T-cell (primary cell): ENCODE measurements at regions not wholly inside any gene's neighbourhood (a gene's known extent, or its start where the extent isn't known, plus 50 kb on each side); places are given as distances from the start of the nearest gene placed in this dataset.
"Not testable (repeated sequence)": the region's sequence is repeated elsewhere in the genome, so short reads cannot be mapped to it uniquely, and the experiment has no call there.

Source experiments
- ATAC-seq, 4 experiments: fragments of 200-7000 bp in 3 of 4; fragments of 150-1000 bp in 1 of 4; cut with Tn5 transposase; replicated peaks in 1 of 4; 1 replicate in 3 of 4; 2 replicates in 1 of 4; pipeline ENCODE4 v1.10.0; 2021; ENCODE audit warnings: moderate library complexity in 3 of 4, mild to moderate bottlenecking in 2 of 4, moderate number of reproducible peaks in 1 of 4
- CTCF ChIA-PET, 2 donors: fragments of 300-600 bp; sonication (Branson Sonifier 250); formaldehyde crosslinking; loops; one replicate each; lab custom pipeline; 2022; ENCODE audit warnings: antibody characterized with exemption in 2 of 2; lab: Charles Lee
- POLR2A ChIA-PET, 2 donors: fragments of 300-600 bp; sonication (Branson Sonifier 250); formaldehyde crosslinking; loops; one replicate each; lab custom pipeline; 2022; ENCODE audit warnings: antibody characterized with exemption in 2 of 2; lab: Charles Lee
- DNase-seq, 35 experiments: peaks; one replicate each; pipeline versions ENCODE4 v3.0.0 to v3.0.0-alpha.2; 2013 to 2023
- H3K27ac ChIP-seq: one replicate; pipeline ENCODE4 v1.5.1; 2013; ENCODE audit warnings: low read length
- H3K27me3 ChIP-seq, 2 experiments: replicated peaks in 1 of 2; 1 replicate in 1 of 2; 2 replicates in 1 of 2; pipeline versions ENCODE4 v1.6.1 to v1.7.0; 2013; ENCODE audit warnings: low read length in 1 of 2, mixed read lengths in 1 of 2; ENCODE audit not compliant: control insufficient read depth in 2 of 2, insufficient read depth in 2 of 2; ENCODE audit errors: extremely low read depth in 1 of 2
- H3K36me3 ChIP-seq, 2 donors: 1 replicate in 1 of 2; 2 replicates in 1 of 2; pipeline versions ENCODE4 v1.6.1 to v1.7.0; 2013; ENCODE audit warnings: low read length in 1 of 2; ENCODE audit not compliant: control insufficient read depth in 2 of 2, insufficient read depth in 1 of 2; ENCODE audit errors: extremely low read depth in 1 of 2
- H3K4me1 ChIP-seq, 2 experiments: 1 replicate in 1 of 2; 2 replicates in 1 of 2; pipeline versions ENCODE4 v1.6.1 to v1.7.0; 2013; ENCODE audit warnings: low read length in 2 of 2, mixed read lengths in 1 of 2; ENCODE audit not compliant: insufficient read depth in 2 of 2, control insufficient read depth in 1 of 2; ENCODE audit errors: extremely low read depth in 1 of 2
- H3K4me3 ChIP-seq, 2 donors: 1 replicate in 1 of 2; 2 replicates in 1 of 2; pipeline versions ENCODE4 v1.5.1 to v1.7.0; 2013; ENCODE audit warnings: mild to moderate bottlenecking in 2 of 2, low read length in 1 of 2, moderate library complexity in 1 of 2; ENCODE audit not compliant: control insufficient read depth in 1 of 2; ENCODE audit errors: extremely low read depth in 1 of 2
- H3K9me3 ChIP-seq: 2 replicates; pipeline ENCODE4 v1.7.0; 2013
- H3K27ac Mint-ChIP-seq, 2 donors: one replicate each; pipeline ENCODE4 v1.8.0; 2020 to 2021; ENCODE audit warnings: mild to moderate bottlenecking in 2 of 2, mixed read lengths in 2 of 2
- H3K27me3 Mint-ChIP-seq, 2 donors: one replicate each; pipeline ENCODE4 v1.8.0; 2021 to 2022; ENCODE audit warnings: mixed read lengths in 2 of 2
- H3K36me3 Mint-ChIP-seq: one replicate; pipeline ENCODE4 v1.8.0; 2021; ENCODE audit warnings: mixed read lengths
- H3K4me1 Mint-ChIP-seq, 3 donors: one replicate each; pipeline ENCODE4 v1.8.0; 2020 to 2022; ENCODE audit warnings: mixed read lengths in 3 of 3, mild to moderate bottlenecking in 1 of 3
- H3K4me3 Mint-ChIP-seq, 3 donors: one replicate each; pipeline ENCODE4 v1.8.0; 2020 to 2022; ENCODE audit warnings: mild to moderate bottlenecking in 3 of 3, mixed read lengths in 3 of 3, moderate library complexity in 3 of 3
- H3K9me3 Mint-ChIP-seq, 3 donors: one replicate each; pipeline ENCODE4 v1.8.0; 2020 to 2022; ENCODE audit warnings: mixed read lengths in 3 of 3
- WGBS: methylation state at CpG from one replicate; pipeline ENCODE4 v1.1.5; 2013; ENCODE audit warnings: missing lambda C conversion rate; ENCODE audit not compliant: insufficient coverage; 5-methylcytosine and 5-hydroxymethylcytosine counted together

- Histone ChIP-seq H3K27ac (no peak overlapping the region), H3K9me3 (no peaks in the 10 kb centered on the region), H3K36me3 (peaks cover 4 to 68% of the 10 kb centered on the region in 2 donors), H3K27me3 (no peaks in the 10 kb centered on the region), H3K4me3 (no peak overlapping the region), H3K4me1 (no peaks in the 10 kb centered on the region)
- no peak for DNase-seq
- no peak for ATAC-seq
- Mint-ChIP-seq H3K4me3 (no peak overlapping the region), H3K27me3 (no peaks in the 10 kb centered on the region), H3K36me3 (peaks cover 77% of the 10 kb centered on the region), H3K4me1 (peaks cover 4 to 10% (median 9%) of the 10 kb centered on the region in 3 donors), H3K27ac (no peak overlapping the region), H3K9me3 (no peaks in the 10 kb centered on the region)
- WGBS: no CpG with 5 or more reads among the region's 2 CpGs
- ChIA-PET CTCF (no interaction called here), POLR2A (interaction anchor here in 1 of 2 donors (0.6 to 0.7 kb wide), 2 partner anchors 283 to 1932 kb away, joined by 3 to 4 read pairs; no protein-coding TSS in a partner anchor)
Measured at GRCh38 chr6:144530118-144530517, 245.0 kb downstream of the UTRN start.

GRCh38 chr6:144532238-144532637, 247.1 kb downstream of the UTRN start:
- H3K9me3 ChIP-seq, H3K27me3 Mint-ChIP-seq, DNase-seq, H3K9me3 Mint-ChIP-seq, H3K27ac ChIP-seq, H3K27ac Mint-ChIP-seq, H3K4me1 Mint-ChIP-seq, H3K4me1 ChIP-seq, CTCF ChIA-PET, H3K4me3 Mint-ChIP-seq, POLR2A ChIA-PET, ATAC-seq, H3K27me3 ChIP-seq, H3K4me3 ChIP-seq: not testable (repeated sequence)
- WGBS: no CpG with 5 or more reads among the region's 3 CpGs
- peaks cover 65% of the 10 kb centered on the region for H3K36me3 Mint-ChIP-seq
- H3K36me3 ChIP-seq: peaks cover 4 to 67% of the 10 kb centered on the region in 2 donors

DNA sequence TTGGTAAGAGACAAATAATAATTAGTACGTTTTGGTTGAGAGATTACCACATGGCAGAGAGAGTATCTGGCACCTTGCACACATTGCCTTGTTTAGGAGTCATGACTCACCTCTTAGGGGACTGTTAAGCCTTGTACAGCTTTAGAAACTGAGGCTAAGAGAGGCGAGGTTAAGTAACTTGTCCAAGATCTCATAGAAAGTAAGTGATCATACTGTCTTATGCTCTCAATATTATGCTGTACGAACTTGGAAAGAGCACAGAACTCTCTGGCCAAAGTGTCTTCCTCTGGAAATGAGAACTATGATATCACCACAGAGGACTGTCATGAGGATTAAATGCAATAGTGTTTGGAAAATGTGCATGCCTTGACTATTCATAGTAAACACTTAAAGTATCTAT, 249.0 kb downstream of the UTRN start:
- Mint-ChIP-seq H3K27ac (no peak overlapping the region), H3K4me3 (no peak overlapping the region), H3K4me1 (peaks cover 1 to 4% (median 2%) of the 10 kb centered on the region in 3 donors), H3K9me3 (no peaks in the 10 kb centered on the region), H3K36me3 (peaks cover 60% of the 10 kb centered on the region), H3K27me3 (no peaks in the 10 kb centered on the region)
- no peak for ATAC-seq
- H3K4me1 ChIP-seq: no peaks in the 10 kb centered on the region
- no peak overlapping the region for H3K27ac ChIP-seq
- 100% methylated on average over 1 of the region's 3 CpGs for WGBS
- no peaks in the 10 kb centered on the region for H3K27me3 ChIP-seq
- peaks cover 4 to 60% of the 10 kb centered on the region in 2 donors for H3K36me3 ChIP-seq
- CTCF ChIA-PET: interaction anchor here in 1 of 2 donors (0.5 kb wide), 1 partner anchor 52 kb away, joined by 3 read pairs; no protein-coding TSS in a partner anchor
- no peak for DNase-seq
- H3K4me3 ChIP-seq: no peak overlapping the region
- POLR2A ChIA-PET: interaction anchor here in 1 of 2 donors (0.6 kb wide), 1 partner anchor 22 kb away, joined by 3 read pairs; no protein-coding TSS in a partner anchor
- H3K9me3 ChIP-seq: no peaks in the 10 kb centered on the region

GRCh38 chr6:144535630-144536029, 250.5 kb downstream of the UTRN start:
- H3K27ac ChIP-seq: no peak overlapping the region
- peaks cover 56% of the 10 kb centered on the region for H3K36me3 Mint-ChIP-seq
- POLR2A ChIA-PET: no interaction called here

GRCh38 chr6:144536079-144536478, 250.9 kb downstream of the UTRN start:
- Mint-ChIP-seq H3K4me3 (no peak overlapping the region), H3K36me3 (peaks cover 55% of the 10 kb centered on the region), H3K27me3 (no peaks in the 10 kb centered on the region), H3K4me1 (peaks cover 0 to 4% (median 2%) of the 10 kb centered on the region in 3 donors), H3K27ac (no peak overlapping the region), H3K9me3 (no peaks in the 10 kb centered on the region)
- no peaks in the 10 kb centered on the region for H3K9me3 ChIP-seq
- DNase-seq: no peak
- WGBS: no CpG with 5 or more reads among the region's 1 CpG
- ChIA-PET POLR2A (interaction anchor here in 1 of 2 donors (0.6 kb wide), 1 partner anchor 24 kb away, joined by 3 read pairs; no protein-coding TSS in a partner anchor), CTCF (no interaction called here)
- no peak for ATAC-seq
- no peak overlapping the region for H3K4me3 ChIP-seq
- no peaks in the 10 kb centered on the region for H3K27me3 ChIP-seq
- H3K4me1 ChIP-seq: no peaks in the 10 kb centered on the region
- no peak overlapping the region for H3K27ac ChIP-seq
- H3K36me3 ChIP-seq: peaks cover 4 to 58% of the 10 kb centered on the region in 2 donors

More at GRCh38 chr6:144535630-144536029, 250.5 kb downstream of the UTRN start:
- Histone ChIP-seq H3K4me3 (no peak overlapping the region), H3K4me1 (no peaks in the 10 kb centered on the region), H3K27me3 (no peaks in the 10 kb centered on the region), H3K36me3 (peaks cover 4 to 58% of the 10 kb centered on the region in 2 donors), H3K9me3 (no peaks in the 10 kb centered on the region)
- Mint-ChIP-seq H3K9me3 (no peaks in the 10 kb centered on the region), H3K27ac (no peak overlapping the region), H3K27me3 (no peaks in the 10 kb centered on the region), H3K4me1 (peaks cover 0 to 4% (median 2%) of the 10 kb centered on the region in 3 donors), H3K4me3 (no peak overlapping the region)
- DNase-seq (no peak), ATAC-seq (no peak)
- CTCF ChIA-PET: no interaction called here
- WGBS: 100% methylated on average over 1 of the region's 2 CpGs

DNA sequence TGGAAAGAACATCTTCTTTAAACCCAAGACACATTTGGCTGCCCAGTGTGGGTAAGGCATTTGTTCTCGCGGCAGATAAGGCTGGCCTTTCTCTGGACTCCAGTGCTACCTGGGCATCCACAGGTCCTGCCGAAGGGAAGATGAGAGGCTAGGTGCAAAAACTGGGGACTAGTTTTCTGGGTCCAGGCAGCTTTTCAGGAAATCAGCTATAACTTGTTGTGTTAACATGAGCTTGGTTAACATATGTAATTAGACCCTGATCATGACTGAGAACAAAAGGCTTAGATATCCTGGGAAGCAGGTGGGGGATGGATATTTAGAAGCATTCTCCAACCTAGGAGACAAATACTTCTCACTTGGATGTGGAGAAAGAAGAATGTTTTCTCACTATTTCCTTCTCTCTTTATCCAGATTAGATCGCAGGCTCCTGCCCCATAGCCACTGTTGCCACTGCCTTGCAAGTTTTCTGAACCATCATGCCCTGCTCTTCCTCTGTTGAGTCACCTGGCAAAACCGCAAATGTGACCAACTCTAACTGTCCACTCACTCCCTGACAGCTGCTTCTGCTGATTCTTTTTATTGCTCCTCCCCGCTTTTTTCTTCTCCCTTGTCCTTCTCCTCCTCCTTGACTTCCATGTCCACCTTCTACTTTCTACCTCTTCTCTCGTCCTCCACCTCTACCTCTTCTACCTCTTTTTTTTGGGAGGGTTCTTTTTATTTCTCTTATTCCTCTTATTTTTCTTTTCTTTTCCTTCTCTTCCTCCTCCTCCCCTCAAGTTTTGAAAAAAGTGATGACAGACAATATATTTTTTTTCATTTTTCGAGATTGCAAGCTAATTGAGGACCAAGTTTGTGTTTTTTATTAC, 258.1 kb downstream of the UTRN start:
- H3K27me3 ChIP-seq: no peaks in the 10 kb centered on the region
- Mint-ChIP-seq H3K4me3 (no peak overlapping the region), H3K4me1 (peaks cover 0 to 7% (median 0%) of the 10 kb centered on the region in 3 donors), H3K36me3 (peaks cover 67% of the 10 kb centered on the region), H3K27me3 (no peaks in the 10 kb centered on the region), H3K9me3 (no peaks in the 10 kb centered on the region), H3K27ac (peak overlapping the region in 1 of 2 donors; percentile 73)
- no peaks in the 10 kb centered on the region for H3K9me3 ChIP-seq
- ATAC-seq (no peak), DNase-seq (no peak)
- H3K36me3 ChIP-seq: peaks cover 0 to 69% of the 10 kb centered on the region in 2 donors
- no peak overlapping the region for H3K4me3 ChIP-seq
- WGBS: 90% methylated on average over 5 of the region's 8 CpGs
- H3K27ac ChIP-seq: no peak overlapping the region
- H3K4me1 ChIP-seq: no peaks in the 10 kb centered on the region
- POLR2A ChIA-PET: no interaction called here
- CTCF ChIA-PET: interaction anchor here in 1 of 2 donors (0.6 kb wide), 1 partner anchor 173 kb away, joined by 3 read pairs; no protein-coding TSS in a partner anchor
